GM12873 (cell line): ENCODE measurements at regions not wholly inside any gene's neighbourhood (a gene's known extent, or its start where the extent isn't known, plus 50 kb on each side); places are given as distances from the start of the nearest gene placed in this dataset.

Source experiments
- TF ChIP-seq, protein P1 (sequence below): IDR thresholded peaks from 2 replicates; pipeline ENCODE4 v1.5.1; 2012; ENCODE audit warnings: low read depth, mild to moderate bottlenecking, moderate library complexity, low read length, control low read depth; ENCODE audit not compliant: insufficient read depth; ENCODE audit errors: missing control alignments

DNA sequence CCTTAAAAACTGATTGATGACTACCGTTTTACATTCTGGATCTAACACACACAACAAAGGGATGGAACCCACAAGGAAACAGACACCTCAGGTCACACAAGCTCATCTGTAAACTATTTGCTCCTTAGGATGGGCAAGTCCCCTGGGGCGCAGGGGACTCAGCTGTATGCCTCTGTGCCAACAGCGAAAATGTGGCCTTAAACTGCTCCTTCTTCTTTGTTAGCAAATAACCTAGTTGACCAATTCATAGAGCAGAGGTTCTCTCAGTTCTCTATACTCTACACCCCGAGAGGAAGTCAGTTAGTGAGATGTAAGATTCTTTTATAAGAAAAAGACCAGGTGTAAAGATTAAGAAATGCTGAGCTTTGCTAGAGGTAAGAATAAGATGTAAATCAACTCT lies 181.9 kb upstream of the PRSS58 start:
- TF ChIP-seq, protein P1, sequence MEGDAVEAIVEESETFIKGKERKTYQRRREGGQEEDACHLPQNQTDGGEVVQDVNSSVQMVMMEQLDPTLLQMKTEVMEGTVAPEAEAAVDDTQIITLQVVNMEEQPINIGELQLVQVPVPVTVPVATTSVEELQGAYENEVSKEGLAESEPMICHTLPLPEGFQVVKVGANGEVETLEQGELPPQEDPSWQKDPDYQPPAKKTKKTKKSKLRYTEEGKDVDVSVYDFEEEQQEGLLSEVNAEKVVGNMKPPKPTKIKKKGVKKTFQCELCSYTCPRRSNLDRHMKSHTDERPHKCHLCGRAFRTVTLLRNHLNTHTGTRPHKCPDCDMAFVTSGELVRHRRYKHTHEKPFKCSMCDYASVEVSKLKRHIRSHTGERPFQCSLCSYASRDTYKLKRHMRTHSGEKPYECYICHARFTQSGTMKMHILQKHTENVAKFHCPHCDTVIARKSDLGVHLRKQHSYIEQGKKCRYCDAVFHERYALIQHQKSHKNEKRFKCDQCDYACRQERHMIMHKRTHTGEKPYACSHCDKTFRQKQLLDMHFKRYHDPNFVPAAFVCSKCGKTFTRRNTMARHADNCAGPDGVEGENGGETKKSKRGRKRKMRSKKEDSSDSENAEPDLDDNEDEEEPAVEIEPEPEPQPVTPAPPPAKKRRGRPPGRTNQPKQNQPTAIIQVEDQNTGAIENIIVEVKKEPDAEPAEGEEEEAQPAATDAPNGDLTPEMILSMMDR: no peak

DNA sequence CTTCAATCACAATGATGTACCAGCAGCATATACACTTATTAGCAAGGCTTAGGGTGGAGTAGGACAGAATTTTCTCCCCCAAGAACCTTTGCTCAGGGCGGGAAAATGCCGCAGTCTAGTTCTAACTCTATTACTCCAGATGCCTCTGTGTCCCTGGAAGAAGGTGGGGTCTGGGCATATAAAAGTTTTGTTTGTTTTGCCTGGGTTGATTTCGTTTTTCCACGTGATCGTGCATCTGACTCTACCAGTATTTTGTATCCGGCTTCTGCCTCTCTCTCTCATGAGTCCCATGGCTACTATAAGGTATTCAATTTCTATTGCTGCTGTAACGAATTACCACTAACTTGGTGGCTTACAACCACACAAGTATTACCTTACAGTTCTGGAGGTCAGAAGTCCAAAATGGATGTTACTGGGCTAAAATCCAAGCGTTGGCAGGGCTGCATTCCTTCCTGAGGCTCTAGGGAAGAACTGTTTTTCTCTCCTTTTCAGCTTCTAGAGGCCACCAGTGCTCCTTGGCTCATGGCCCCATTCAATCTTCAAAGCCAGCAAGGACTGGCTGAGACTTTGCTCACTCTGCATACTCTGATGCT lies 181.2 kb upstream of the PRSS58 start:
- TF ChIP-seq, protein P1: no peak

DNA sequence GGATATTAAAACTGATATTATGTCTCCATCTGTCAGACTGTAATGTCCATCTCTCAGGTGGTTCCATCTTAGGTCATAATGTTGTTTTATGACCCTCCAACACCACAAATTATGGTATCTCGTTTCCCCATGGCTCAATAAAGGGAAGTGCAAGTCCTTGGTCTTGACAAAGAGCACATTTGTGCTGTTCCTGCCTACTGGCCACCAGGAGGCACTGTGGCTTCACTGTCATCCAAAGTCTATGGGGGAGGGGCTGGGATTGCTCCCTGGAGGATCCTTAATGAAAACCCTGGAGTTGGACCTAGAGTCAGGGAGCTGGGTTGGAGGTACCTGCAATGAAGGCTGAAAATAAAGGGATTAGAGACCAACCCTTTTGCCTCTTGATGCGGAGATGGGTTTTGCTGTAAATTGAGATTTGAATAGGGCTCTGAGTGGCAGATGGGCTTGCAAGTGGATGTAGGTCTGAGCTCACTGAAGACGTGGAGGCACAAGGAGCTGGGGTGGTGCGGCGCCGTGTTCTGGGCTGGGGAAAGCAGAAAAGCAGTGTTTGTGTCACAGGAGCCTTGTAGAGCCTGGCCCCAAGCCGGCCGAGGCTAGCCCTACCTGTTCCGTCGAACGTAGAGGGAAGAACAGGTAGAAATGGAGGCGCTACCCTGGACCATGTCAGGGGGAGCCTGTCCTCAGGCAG lies 180.5 kb upstream of the PRSS58 start:
- TF ChIP-seq, protein P1: peak; percentile 89

DNA sequence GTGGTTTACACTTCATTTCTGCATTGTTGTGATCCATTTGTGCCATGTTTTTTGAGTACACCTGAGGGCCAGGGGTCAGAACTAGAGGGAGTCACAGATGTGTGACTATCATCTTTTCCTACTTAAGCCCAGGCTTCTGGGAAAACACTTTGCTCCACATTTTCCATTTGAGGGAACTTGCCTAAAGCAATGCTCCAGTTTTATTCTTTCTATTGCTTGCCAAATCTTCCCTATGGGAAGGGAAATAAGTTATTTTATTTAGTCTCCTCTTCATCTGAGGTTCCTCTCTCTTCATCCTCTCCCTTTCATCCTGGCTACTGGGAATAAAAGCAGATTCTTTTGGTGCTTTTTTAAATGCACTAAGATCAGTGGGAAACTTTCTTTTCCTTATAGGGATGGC lies 179.9 kb upstream of the PRSS58 start:
- TF ChIP-seq, protein P1: no peak

DNA sequence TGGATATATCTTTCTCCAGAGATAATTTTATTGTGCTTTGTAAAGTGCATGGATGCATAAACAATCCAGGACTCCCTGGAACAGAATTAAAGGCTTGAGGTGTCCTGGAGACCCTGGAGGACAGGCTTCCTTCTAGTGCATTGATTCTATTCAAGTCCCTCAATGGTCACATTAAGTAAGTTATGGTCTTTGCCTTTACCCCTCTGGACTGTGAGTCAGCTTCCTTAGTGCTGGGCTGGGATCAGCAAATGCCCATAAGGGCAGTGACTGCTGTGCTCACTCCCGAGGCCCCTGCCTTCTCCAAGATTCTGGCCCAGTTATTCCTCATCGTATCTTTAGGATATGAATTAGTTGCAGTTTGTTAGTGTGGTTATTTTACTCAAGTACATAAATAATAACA lies 178.7 kb upstream of the PRSS58 start:
- TF ChIP-seq, protein P1: no peak

DNA sequence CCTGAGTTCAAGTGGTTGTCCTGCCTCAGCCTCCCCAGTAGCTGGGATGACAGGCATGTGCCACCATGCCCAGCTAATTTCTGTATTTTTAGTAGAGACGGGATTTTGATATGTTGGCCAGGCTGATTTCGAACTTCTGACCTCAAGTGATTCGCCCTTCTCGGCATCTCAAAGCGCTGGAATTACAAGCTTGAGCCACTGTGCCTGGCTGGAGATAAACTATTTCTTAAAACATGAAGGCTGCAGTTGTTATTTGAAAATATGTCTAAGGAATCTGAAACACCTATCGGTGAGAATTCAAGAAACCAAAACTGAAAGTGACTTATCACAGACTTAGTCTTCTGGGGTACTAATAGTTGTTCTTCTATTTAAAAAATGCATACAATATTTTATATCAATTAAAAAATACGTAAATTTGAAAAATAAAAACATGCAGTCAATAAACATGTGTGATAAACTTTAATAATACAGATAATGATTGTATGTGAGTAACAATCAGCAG lies 176.9 kb upstream of the PRSS58 start:
- TF ChIP-seq, protein P1: no peak

DNA sequence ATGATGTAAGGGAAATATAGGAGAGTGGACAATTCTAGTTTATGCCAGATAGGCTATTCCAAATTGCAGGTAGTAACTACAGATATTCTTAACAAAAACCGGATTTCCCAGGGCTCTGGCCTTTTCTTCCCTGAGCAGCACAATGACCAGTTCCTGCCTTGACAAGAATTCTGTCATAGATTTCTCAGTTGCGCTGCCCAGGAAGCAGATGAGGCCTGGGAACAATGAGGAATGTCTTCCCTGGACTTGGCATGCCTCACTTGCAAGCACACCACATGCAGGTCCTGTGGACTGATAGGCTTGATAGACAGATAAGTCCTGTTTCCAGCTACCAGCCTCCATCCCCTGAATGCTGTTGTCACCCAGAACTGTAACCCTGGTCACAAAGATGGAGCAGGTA lies 174.5 kb upstream of the PRSS58 start:
- TF ChIP-seq, protein P1: no peak
